Neural progenitor cell (in vitro differentiated cells): ENCODE measurements at regions not wholly inside any gene's neighbourhood (a gene's known extent, or its start where the extent isn't known, plus 50 kb on each side); places are given as distances from the start of the nearest gene placed in this dataset.

Source experiments
- DNase-seq: peaks from one replicate; pipeline ENCODE4 v3.0.0-alpha.2; 2016; ENCODE audit warnings: low spot score
- H2AFZ ChIP-seq: fragments of 200-600 bp; sonication (generic); replicated peaks from 2 replicates; pipeline ENCODE4 v1.6.1; 2016; ENCODE audit warnings: antibody characterized with exemption
- H3F3A ChIP-seq: fragments of 200-600 bp; sonication (generic); 2 replicates; pipeline ENCODE4 v1.6.1; 2016; ENCODE audit warnings: antibody characterized with exemption, low read depth
- H3K27ac ChIP-seq: fragments of 200-600 bp; sonication (generic); 2 replicates; pipeline ENCODE4 v1.5.1; 2016; ENCODE audit warnings: mild to moderate bottlenecking
- H3K27me3 ChIP-seq: fragments of 200-600 bp; sonication (generic); 2 replicates; pipeline ENCODE4 v1.6.1; 2016; ENCODE audit warnings: mild to moderate bottlenecking, moderate library complexity
- H3K36me3 ChIP-seq: fragments of 200-600 bp; sonication (generic); 2 replicates; pipeline ENCODE4 v1.5.1; 2016
- H3K4me1 ChIP-seq: fragments of 200-600 bp; sonication (generic); 2 replicates; pipeline ENCODE4 v1.6.1; 2016; ENCODE audit warnings: mixed run types
- H3K4me2 ChIP-seq: fragments of 200-600 bp; sonication (generic); 2 replicates; pipeline ENCODE4 v1.6.1; 2016
- H3K4me3 ChIP-seq: fragments of 200-600 bp; sonication (generic); 2 replicates; pipeline ENCODE4 v1.5.1; 2016
- H3K79me2 ChIP-seq: fragments of 200-600 bp; sonication (generic); 2 replicates; pipeline ENCODE4 v1.6.1; 2016; ENCODE audit warnings: low read depth
- H3K9ac ChIP-seq: fragments of 200-600 bp; sonication (generic); 2 replicates; pipeline ENCODE4 v1.6.1; 2016
- H3K9me3 ChIP-seq: fragments of 200-600 bp; sonication (generic); 2 replicates; pipeline ENCODE4 v1.5.1; 2016; ENCODE audit warnings: low read depth
- H4K20me1 ChIP-seq: fragments of 200-600 bp; sonication (generic); 2 replicates; pipeline ENCODE4 v1.6.1; 2016; ENCODE audit warnings: low read depth
- H3K27ac Mint-ChIP-seq: 3 replicates; pipeline ENCODE4 v1.8.0; 2021; ENCODE audit warnings: mixed read lengths
- H3K27me3 Mint-ChIP-seq: 2 replicates; pipeline ENCODE4 v1.8.0; 2022; ENCODE audit warnings: low read depth, mild to moderate bottlenecking, inconsistent platforms, moderate library complexity, mixed read lengths; ENCODE audit not compliant: insufficient read depth
- H3K36me3 Mint-ChIP-seq: 3 replicates; pipeline ENCODE4 v1.8.0; 2021; ENCODE audit warnings: mixed read lengths
- H3K4me1 Mint-ChIP-seq: 3 replicates; pipeline ENCODE4 v1.8.0; 2021; ENCODE audit warnings: mixed read lengths
- H3K4me3 Mint-ChIP-seq: 3 replicates; pipeline ENCODE4 v1.8.0; 2021; ENCODE audit warnings: mild to moderate bottlenecking, moderate library complexity, mixed read lengths
- H3K9me3 Mint-ChIP-seq: 3 replicates; pipeline ENCODE4 v1.8.0; 2020; ENCODE audit warnings: mixed read lengths
- EZH2 ChIP-seq: fragments of 200-600 bp; sonication (generic); IDR thresholded peaks from 2 replicates; pipeline ENCODE4 v1.6.1; 2017; ENCODE audit warnings: antibody characterized with exemption, mild to moderate bottlenecking, moderate library complexity
- EZH2phosphoT487 ChIP-seq: fragments of 200-600 bp; sonication (generic); IDR thresholded peaks from 2 replicates; pipeline ENCODE4 v1.6.1; 2017; ENCODE audit warnings: antibody characterized with exemption
- TF ChIP-seq, protein P1 (sequence below): fragments of 200-600 bp; sonication (generic); IDR thresholded peaks from 2 replicates; pipeline ENCODE4 v1.5.1; 2017; ENCODE audit warnings: antibody characterized with exemption, mild to moderate bottlenecking

- Histone ChIP-seq H3F3A (no peaks in the 10 kb centered on the region), H3K27me3 (no peaks in the 10 kb centered on the region), H3K9me3 (no peaks in the 10 kb centered on the region), H2AFZ (no peak overlapping the region), H3K4me2 (no peak overlapping the region), H3K79me2 (no peaks in the 10 kb centered on the region), H3K4me1 (no peaks in the 10 kb centered on the region), H3K9ac (no peak overlapping the region), H3K4me3 (no peak overlapping the region), H4K20me1 (no peaks in the 10 kb centered on the region), H3K27ac (no peak overlapping the region), H3K36me3 (no peaks in the 10 kb centered on the region)
- no peaks in the 10 kb centered on the region for H3K36me3 Mint-ChIP-seq
- no peaks in the 10 kb centered on the region for H3K27me3 Mint-ChIP-seq
- no peak overlapping the region for H3K27ac Mint-ChIP-seq
- TF ChIP-seq EZH2phosphoT487 (no peak), EZH2 (no peak)
- TF ChIP-seq, protein P1, sequence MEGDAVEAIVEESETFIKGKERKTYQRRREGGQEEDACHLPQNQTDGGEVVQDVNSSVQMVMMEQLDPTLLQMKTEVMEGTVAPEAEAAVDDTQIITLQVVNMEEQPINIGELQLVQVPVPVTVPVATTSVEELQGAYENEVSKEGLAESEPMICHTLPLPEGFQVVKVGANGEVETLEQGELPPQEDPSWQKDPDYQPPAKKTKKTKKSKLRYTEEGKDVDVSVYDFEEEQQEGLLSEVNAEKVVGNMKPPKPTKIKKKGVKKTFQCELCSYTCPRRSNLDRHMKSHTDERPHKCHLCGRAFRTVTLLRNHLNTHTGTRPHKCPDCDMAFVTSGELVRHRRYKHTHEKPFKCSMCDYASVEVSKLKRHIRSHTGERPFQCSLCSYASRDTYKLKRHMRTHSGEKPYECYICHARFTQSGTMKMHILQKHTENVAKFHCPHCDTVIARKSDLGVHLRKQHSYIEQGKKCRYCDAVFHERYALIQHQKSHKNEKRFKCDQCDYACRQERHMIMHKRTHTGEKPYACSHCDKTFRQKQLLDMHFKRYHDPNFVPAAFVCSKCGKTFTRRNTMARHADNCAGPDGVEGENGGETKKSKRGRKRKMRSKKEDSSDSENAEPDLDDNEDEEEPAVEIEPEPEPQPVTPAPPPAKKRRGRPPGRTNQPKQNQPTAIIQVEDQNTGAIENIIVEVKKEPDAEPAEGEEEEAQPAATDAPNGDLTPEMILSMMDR, result no peak
- no peak overlapping the region for H3K4me3 Mint-ChIP-seq
- no peaks in the 10 kb centered on the region for H3K4me1 Mint-ChIP-seq
- no peak for DNase-seq
- H3K9me3 Mint-ChIP-seq, result no peaks in the 10 kb centered on the region
Observed at GRCh38 chr6:90770778-90771177, 183.9 kb upstream of the MAP3K7 start.

- H3K9ac ChIP-seq, result no peak overlapping the region
- H3K27me3 ChIP-seq, result no peaks in the 10 kb centered on the region
- no peaks in the 10 kb centered on the region for H3F3A ChIP-seq
- no peak overlapping the region for H3K4me2 ChIP-seq
- no peaks in the 10 kb centered on the region for H3K4me1 Mint-ChIP-seq
- no peaks in the 10 kb centered on the region for H3K36me3 ChIP-seq
- H3K27me3 Mint-ChIP-seq, result no peaks in the 10 kb centered on the region
- no peak overlapping the region for H3K27ac ChIP-seq
- no peaks in the 10 kb centered on the region for H3K79me2 ChIP-seq
- TF ChIP-seq, protein P1, result no peak
- no peaks in the 10 kb centered on the region for H4K20me1 ChIP-seq
- H3K9me3 ChIP-seq, result no peaks in the 10 kb centered on the region
- no peaks in the 10 kb centered on the region for H3K36me3 Mint-ChIP-seq
- H3K4me3 ChIP-seq, result no peak overlapping the region
- DNase-seq, result no peak
- H3K4me3 Mint-ChIP-seq, result no peak overlapping the region
- no peak overlapping the region for H3K27ac Mint-ChIP-seq
- H3K4me1 ChIP-seq, result no peaks in the 10 kb centered on the region
- H3K9me3 Mint-ChIP-seq, result no peaks in the 10 kb centered on the region
- H2AFZ ChIP-seq, result no peak overlapping the region
Observed at GRCh38 chr6:90765895-90766294, 179.0 kb upstream of the MAP3K7 start.

- no peak overlapping the region for H3K9ac ChIP-seq
- no peaks in the 10 kb centered on the region for H3K79me2 ChIP-seq
- H3F3A ChIP-seq, result no peaks in the 10 kb centered on the region
- no peak overlapping the region for H3K4me3 ChIP-seq
- no peak overlapping the region for H3K4me2 ChIP-seq
- no peak for TF ChIP-seq EZH2phosphoT487
- no peak for TF ChIP-seq EZH2
- TF ChIP-seq, protein P1, result no peak
- H3K27ac Mint-ChIP-seq, result no peak overlapping the region
- H3K4me3 Mint-ChIP-seq, result no peak overlapping the region
- H3K27me3 ChIP-seq, result no peaks in the 10 kb centered on the region
- H3K9me3 Mint-ChIP-seq, result no peaks in the 10 kb centered on the region
- DNase-seq, result no peak
- no peaks in the 10 kb centered on the region for H3K36me3 Mint-ChIP-seq
- no peak overlapping the region for H2AFZ ChIP-seq
- H3K36me3 ChIP-seq, result no peaks in the 10 kb centered on the region
- H3K27ac ChIP-seq, result no peak overlapping the region
- no peaks in the 10 kb centered on the region for H3K4me1 ChIP-seq
- no peaks in the 10 kb centered on the region for H3K4me1 Mint-ChIP-seq
- no peaks in the 10 kb centered on the region for H3K9me3 ChIP-seq
- no peaks in the 10 kb centered on the region for H4K20me1 ChIP-seq
- H3K27me3 Mint-ChIP-seq, result no peaks in the 10 kb centered on the region
Observed at GRCh38 chr6:90765491-90765890, 178.6 kb upstream of the MAP3K7 start.

GRCh38 chr6:90764001-90764400 is 177.1 kb upstream of the MAP3K7 start:
- TF ChIP-seq, protein P1, result no peak
- TF ChIP-seq EZH2phosphoT487 (no peak), EZH2 (no peak)

More at GRCh38 chr6:90764001-90764400, 177.1 kb upstream of the MAP3K7 start:
- Histone ChIP-seq H3K36me3 (no peaks in the 10 kb centered on the region), H3K4me3 (no peak overlapping the region), H3K9ac (no peak overlapping the region), H4K20me1 (no peaks in the 10 kb centered on the region), H3K4me2 (no peak overlapping the region), H3K4me1 (no peaks in the 10 kb centered on the region), H3F3A (no peaks in the 10 kb centered on the region), H2AFZ (no peak overlapping the region), H3K79me2 (no peaks in the 10 kb centered on the region), H3K27me3 (no peaks in the 10 kb centered on the region), H3K27ac (no peak overlapping the region), H3K9me3 (no peaks in the 10 kb centered on the region)
- H3K27ac Mint-ChIP-seq, result no peak overlapping the region
- H3K4me3 Mint-ChIP-seq, result no peak overlapping the region
- H3K9me3 Mint-ChIP-seq, result no peaks in the 10 kb centered on the region
- no peak for DNase-seq
- H3K27me3 Mint-ChIP-seq, result no peaks in the 10 kb centered on the region
- H3K36me3 Mint-ChIP-seq, result no peaks in the 10 kb centered on the region
- no peaks in the 10 kb centered on the region for H3K4me1 Mint-ChIP-seq
